AG09319 (cell line): ENCODE measurements at regions not wholly inside any gene's neighbourhood (a gene's known extent, or its start where the extent isn't known, plus 50 kb on each side); places are given as distances from the start of the nearest gene placed in this dataset.
"Not testable (repeated sequence)": the region's sequence is repeated elsewhere in the genome, so short reads cannot be mapped to it uniquely, and the experiment has no call there.

Source experiments
- DNase-seq: peaks from one replicate; pipeline ENCODE4 v3.0.0-alpha.2; 2010; ENCODE audit warnings: low read depth; ENCODE audit errors: extremely low read depth
- TF ChIP-seq, protein P1 (sequence below): IDR thresholded peaks from 2 replicates; pipeline ENCODE4 v1.5.1; 2011; ENCODE audit warnings: low read depth, mild to moderate bottlenecking, inconsistent platforms, low read length, moderate library complexity

DNA sequence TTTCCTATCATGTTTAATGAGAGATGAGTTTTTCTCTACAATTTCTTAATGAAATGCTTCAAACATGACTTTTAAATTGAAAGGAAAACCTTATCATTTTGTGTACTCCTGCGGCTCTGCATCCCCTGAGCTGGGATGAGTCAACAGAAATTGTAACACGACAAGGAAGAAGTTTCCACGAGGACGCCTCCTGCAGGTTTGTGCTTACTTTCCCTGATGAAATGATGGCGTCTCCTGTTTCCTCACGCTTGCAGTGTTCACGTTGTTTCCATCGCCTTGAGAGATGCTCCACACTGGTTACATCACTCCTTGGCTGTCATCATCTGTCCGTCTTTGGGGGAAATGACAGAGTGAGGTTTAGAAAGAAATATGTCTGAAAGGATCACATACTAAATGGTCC is 233.7 kb upstream of the ZFP64 start:
- no peak for DNase-seq
- TF ChIP-seq, protein P1, sequence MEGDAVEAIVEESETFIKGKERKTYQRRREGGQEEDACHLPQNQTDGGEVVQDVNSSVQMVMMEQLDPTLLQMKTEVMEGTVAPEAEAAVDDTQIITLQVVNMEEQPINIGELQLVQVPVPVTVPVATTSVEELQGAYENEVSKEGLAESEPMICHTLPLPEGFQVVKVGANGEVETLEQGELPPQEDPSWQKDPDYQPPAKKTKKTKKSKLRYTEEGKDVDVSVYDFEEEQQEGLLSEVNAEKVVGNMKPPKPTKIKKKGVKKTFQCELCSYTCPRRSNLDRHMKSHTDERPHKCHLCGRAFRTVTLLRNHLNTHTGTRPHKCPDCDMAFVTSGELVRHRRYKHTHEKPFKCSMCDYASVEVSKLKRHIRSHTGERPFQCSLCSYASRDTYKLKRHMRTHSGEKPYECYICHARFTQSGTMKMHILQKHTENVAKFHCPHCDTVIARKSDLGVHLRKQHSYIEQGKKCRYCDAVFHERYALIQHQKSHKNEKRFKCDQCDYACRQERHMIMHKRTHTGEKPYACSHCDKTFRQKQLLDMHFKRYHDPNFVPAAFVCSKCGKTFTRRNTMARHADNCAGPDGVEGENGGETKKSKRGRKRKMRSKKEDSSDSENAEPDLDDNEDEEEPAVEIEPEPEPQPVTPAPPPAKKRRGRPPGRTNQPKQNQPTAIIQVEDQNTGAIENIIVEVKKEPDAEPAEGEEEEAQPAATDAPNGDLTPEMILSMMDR, result no peak; the same call in 1 of the 2 replicates

DNA sequence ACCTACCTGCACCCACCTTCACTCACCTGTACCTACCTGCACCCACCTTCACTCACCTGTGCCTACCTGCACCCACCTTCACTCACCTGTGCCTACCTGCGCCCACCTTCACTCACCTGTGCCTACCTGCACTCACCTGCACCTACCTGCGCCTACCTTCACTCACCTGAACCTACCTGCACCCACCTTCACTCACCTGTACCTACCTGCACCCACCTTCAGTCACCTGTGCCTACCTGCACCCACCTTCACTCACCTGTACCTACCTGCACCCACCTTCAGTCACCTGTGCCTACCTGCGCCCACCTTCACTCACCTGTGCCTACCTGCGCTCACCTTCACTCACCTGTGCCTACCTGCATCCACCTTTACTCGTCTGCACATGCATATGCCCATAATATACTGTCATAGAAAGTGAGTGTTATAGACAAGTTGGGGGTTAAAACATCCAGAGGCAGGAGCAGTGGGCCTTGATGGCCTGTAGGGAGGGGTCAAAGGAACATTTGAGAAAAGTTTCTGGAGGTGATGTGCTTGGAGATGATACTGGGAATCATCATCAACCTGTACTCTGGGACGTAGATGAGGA is 232.9 kb upstream of the ZFP64 start:
- DNase-seq, result not testable (repeated sequence)

DNA sequence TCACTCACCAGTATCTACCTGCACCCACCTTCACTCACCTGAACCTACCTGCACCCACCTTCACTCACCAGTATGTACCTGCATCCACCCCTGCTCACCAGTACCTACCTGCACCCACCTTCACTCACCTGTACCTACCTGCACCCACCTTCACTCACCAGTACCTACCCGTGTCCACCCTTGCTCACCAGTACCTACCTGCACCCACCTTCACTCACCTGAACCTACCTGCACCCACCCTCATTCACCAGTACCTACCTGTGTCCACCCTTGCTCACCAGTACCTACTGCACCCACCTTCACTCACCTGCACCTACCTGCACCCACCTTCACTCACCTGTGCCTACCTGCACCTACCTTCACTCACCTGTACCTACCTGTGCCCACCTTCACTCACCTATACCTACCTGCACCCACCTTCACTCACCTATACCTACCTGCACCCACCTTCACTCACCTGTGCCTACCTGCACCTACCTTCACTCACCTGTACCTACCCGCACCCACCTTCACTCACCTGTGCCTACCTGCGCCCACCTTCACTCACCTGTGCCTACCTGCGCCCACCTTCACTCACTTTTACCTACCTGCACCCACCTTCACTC is 232.1 kb upstream of the ZFP64 start:
- DNase-seq, result not testable (repeated sequence)

DNA sequence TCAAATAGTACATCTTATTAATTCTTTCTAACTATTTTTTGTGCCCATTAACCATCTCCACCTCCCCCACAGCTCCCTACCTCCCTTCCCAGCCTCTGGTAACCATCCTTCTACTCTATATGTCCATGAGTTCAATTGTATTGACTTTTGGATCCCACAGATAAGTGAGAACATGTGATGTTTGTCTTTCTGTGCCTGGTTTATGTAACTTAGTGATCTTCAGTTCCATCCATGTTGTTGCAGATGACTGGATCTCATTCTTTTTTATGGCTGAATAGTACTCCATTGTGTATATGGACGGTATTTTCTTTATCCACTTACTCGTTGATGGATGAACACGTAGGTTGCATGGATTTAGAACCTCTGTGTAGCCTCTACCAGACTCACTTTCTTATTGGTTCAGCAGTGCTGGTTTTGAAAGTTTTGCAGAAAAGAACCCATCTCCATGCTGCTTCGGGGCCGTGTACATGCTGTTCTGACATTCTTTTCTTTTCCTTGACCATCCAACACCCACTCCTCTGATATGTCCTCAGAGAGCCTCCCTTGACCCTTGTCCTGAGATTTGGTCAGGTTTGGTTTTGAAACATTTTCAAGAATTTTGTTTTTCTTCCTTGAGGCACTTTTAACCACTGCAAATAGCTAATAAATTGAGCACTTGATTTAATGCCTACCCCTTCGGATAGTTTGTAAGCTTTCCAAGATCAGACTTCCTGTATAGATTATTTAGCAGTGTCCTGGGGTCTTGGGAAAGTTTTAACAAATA is 231.2 kb upstream of the ZFP64 start:
- TF ChIP-seq, protein P1, result no peak
- DNase-seq, result no peak

DNA sequence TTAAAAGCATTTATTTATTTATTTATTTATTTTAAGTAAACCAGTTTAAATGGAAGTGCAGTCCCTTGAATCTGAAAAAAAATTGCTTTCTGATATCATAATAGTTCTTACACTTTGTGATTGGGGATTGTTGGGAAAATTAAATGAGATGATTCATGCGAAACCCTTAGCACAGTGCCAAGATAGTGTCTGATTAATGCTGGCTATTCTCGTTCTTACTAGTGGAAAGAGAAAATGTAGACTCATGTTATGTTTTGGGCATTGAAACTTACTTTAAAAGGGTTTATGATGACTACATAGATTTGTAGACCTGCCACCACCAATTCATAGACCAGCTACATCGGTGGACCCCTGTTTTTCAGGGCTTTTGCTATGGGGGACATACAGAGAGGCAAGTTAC is 229.2 kb upstream of the ZFP64 start:
- TF ChIP-seq, protein P1, result no peak
- DNase-seq, result no peak

DNA sequence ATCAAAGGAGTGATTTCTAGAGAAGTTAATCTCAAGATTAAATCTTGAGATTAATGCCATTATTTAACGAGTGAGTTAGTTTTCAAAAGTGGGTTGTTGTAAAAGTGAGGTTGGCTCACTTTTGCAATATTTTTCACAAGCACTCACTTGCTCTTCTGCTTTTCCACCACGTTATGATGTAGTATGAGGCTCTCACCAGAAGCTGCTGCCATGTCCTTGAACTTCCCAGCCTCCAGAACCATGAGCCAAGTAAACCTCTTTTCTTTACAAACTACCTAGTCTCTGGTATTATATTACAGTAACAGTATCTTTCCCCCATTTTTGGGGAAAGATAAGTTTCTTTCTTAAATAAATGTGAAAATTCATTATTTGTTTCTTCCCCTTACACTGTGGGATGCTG is 227.6 kb upstream of the ZFP64 start:
- DNase-seq, result no peak
- TF ChIP-seq, protein P1, result no peak

DNA sequence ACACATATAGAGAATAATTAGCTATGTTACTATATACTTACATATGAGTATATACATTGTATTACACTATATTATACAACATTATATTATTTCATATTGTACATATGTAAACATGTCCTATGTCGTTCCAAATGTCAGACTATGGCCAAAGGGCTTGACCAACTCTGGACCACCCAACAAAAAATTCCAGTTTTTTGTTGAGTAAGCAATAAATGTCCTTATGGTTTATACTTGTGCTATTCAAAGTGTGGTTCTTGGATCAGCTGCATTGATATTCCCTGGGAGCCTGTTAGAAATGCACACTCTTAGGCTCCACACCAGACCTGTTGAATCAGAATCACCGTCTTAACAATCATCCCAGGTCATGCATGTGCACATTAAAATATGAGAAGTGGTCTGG is 225.4 kb upstream of the ZFP64 start:
- DNase-seq, result no peak
- TF ChIP-seq, protein P1, result no peak

DNA sequence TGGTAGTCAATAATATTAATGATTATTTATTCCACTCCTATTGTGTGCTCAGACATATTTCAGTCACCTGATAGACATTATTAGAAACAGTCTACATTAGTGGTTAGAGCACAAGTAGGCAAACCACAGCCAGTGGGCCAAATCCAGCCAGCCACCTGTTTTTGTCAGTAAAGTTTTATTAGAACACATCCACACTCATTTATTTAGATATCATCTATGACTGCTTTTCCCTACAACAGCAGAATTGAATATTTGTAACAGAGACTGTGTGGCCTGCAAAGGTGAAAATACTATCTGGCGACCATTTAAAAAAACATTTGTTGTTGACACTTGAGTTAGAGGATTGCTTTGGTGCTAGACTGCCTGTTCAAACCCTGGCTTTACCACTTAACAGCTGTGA is 220.0 kb upstream of the ZFP64 start:
- no peak for DNase-seq
- TF ChIP-seq, protein P1, result no peak
